Neural cell (in vitro differentiated cells): ENCODE measurements at regions not wholly inside any gene's neighbourhood (a gene's known extent, or its start where the extent isn't known, plus 50 kb on each side); places are given as distances from the start of the nearest gene placed in this dataset.
A peak's percentile ranks its signal among the peaks of the same experiment; 100 is the strongest.

Experiments
- H2AFZ ChIP-seq: fragments of 200-600, 300-800 bp; sonication (generic), shearing (Covaris generic); 2 replicates; pipeline ENCODE4 v1.6.0; 2014; ENCODE audit warnings: low read depth, mild to moderate bottlenecking, antibody characterized with exemption, low read length, moderate library complexity
- H3F3A ChIP-seq: fragments of 200-600 bp; shearing (Covaris generic); 2 replicates; pipeline ENCODE4 v1.6.1; 2016; ENCODE audit warnings: mild to moderate bottlenecking, moderate library complexity, mixed read lengths, antibody characterized with exemption, low read length; ENCODE audit not compliant: insufficient read depth, poor library complexity, severe bottlenecking
- H3K27ac ChIP-seq: fragments of 200-600, 300-800 bp; sonication (generic), shearing (Covaris generic); 2 replicates; pipeline ENCODE4 v1.5.1; 2014; ENCODE audit warnings: mild to moderate bottlenecking, low read length, moderate library complexity
- H3K27me3 ChIP-seq: fragments of 300-800, 200-600 bp; sonication (generic), shearing (Covaris generic); 2 replicates; pipeline ENCODE4 v1.6.0; 2014; ENCODE audit warnings: mild to moderate bottlenecking, low read depth, low read length, moderate library complexity; ENCODE audit not compliant: insufficient read depth
- H3K36me3 ChIP-seq: fragments of 300-800, 200-600 bp; sonication (generic), shearing (Covaris generic); 2 replicates; pipeline ENCODE4 v1.5.1; 2014; ENCODE audit warnings: mild to moderate bottlenecking, antibody characterized with exemption, low read length, moderate library complexity; ENCODE audit not compliant: insufficient read depth
- H3K4me2 ChIP-seq: fragments of 300-800, 200-600 bp; sonication (generic), shearing (Covaris generic); 2 replicates; pipeline ENCODE4 v1.6.0; 2014; ENCODE audit warnings: mild to moderate bottlenecking, low read length
- H3K4me3 ChIP-seq: fragments of 300-800, 200-600 bp; sonication (generic), shearing (Covaris generic); 2 replicates; pipeline ENCODE4 v1.5.1; 2014; ENCODE audit warnings: mild to moderate bottlenecking, low read length, moderate library complexity
- H3K79me2 ChIP-seq: fragments of 200-600 bp; shearing (Covaris generic); replicated peaks from 2 replicates; pipeline ENCODE4 v1.6.0; 2014; ENCODE audit warnings: mild to moderate bottlenecking, low read length, moderate library complexity; ENCODE audit not compliant: insufficient read depth
- H3K9ac ChIP-seq: fragments of 300-800, 200-600 bp; sonication (generic), shearing (Covaris generic); 2 replicates; pipeline ENCODE4 v1.6.1; 2016; ENCODE audit warnings: mild to moderate bottlenecking, low read length, mixed read lengths
- H3K9me2 ChIP-seq: fragments of 200-600 bp; shearing (Covaris generic); 2 replicates; pipeline ENCODE4 v1.6.1; 2016; ENCODE audit warnings: mild to moderate bottlenecking, low read length, mixed read lengths; ENCODE audit not compliant: insufficient read depth
- H3K9me3 ChIP-seq: fragments of 200-600, 300-800 bp; sonication (generic), shearing (Covaris generic); 2 replicates; pipeline ENCODE4 v1.6.1; 2016; ENCODE audit warnings: mild to moderate bottlenecking, mixed run types, low read length, moderate library complexity, mixed read lengths
- H4K20me1 ChIP-seq: fragments of 200-600 bp; shearing (Covaris generic); 2 replicates; pipeline ENCODE4 v1.6.1; 2016; ENCODE audit warnings: mild to moderate bottlenecking, mixed run types; ENCODE audit not compliant: insufficient read depth
- CTCF ChIP-seq: fragments of 450-650 bp; IDR thresholded peaks from 2 replicates; pipeline ENCODE4 v1.5.1; 2014; ENCODE audit warnings: antibody characterized with exemption, mild to moderate bottlenecking, moderate library complexity; ENCODE audit not compliant: poor library complexity, severe bottlenecking
- EP300 ChIP-seq: fragments of 450-650 bp; conservative IDR thresholded peaks from 2 replicates; pipeline ENCODE4 v1.6.1; 2014; ENCODE audit warnings: antibody characterized with exemption, mild to moderate bottlenecking, moderate library complexity; ENCODE audit not compliant: poor library complexity, severe bottlenecking
- EZH2 ChIP-seq: fragments of 200-600, 300-800 bp; shearing (Covaris generic), sonication (generic); IDR thresholded peaks from 2 replicates; pipeline ENCODE4 v1.6.1; 2014; ENCODE audit warnings: antibody characterized with exemption, low read length, borderline replicate concordance, mild to moderate bottlenecking; ENCODE audit not compliant: insufficient read depth, poor library complexity, severe bottlenecking
- MXI1 ChIP-seq: fragments of 450-650 bp; conservative IDR thresholded peaks from 2 replicates; pipeline ENCODE4 v1.6.1; 2014; ENCODE audit warnings: antibody characterized with exemption, mild to moderate bottlenecking; ENCODE audit not compliant: poor library complexity, severe bottlenecking
- POLR2AphosphoS5 ChIP-seq: IDR thresholded peaks from 2 replicates; pipeline ENCODE4 v1.6.1; 2012
- RAD21 ChIP-seq: fragments of 450-650 bp; conservative IDR thresholded peaks from 2 replicates; pipeline ENCODE4 v1.6.1; 2014; ENCODE audit warnings: antibody characterized with exemption, mild to moderate bottlenecking, moderate library complexity
- REST ChIP-seq: IDR thresholded peaks from 2 replicates; pipeline ENCODE4 v1.6.1; 2012; ENCODE audit warnings: borderline replicate concordance
- SMC3 ChIP-seq: fragments of 450-650 bp; conservative IDR thresholded peaks from 2 replicates; pipeline ENCODE4 v1.6.1; 2014; ENCODE audit warnings: antibody characterized with exemption, mild to moderate bottlenecking, moderate library complexity; ENCODE audit not compliant: poor library complexity
- TAF1 ChIP-seq: IDR thresholded peaks from 2 replicates; pipeline ENCODE4 v1.6.1; 2012; ENCODE audit warnings: low read depth

- Histone ChIP-seq H3K27ac (no peak overlapping the region), H3K9me2 (no peaks in the 10 kb centered on the region), H4K20me1 (no peaks in the 10 kb centered on the region), H2AFZ (no peak overlapping the region), H3K9ac (no peak overlapping the region), H3K27me3 (no peaks in the 10 kb centered on the region), H3K79me2 (no peaks in the 10 kb centered on the region), H3K36me3 (no peaks in the 10 kb centered on the region), H3K9me3 (no peaks in the 10 kb centered on the region), H3K4me2 (no peak overlapping the region), H3K4me3 (no peak overlapping the region), H3F3A (no peaks in the 10 kb centered on the region)
- TF ChIP-seq EP300 (peak; percentile 92), REST (no peak), MXI1 (no peak), TAF1 (no peak), SMC3 (no peak), EZH2 (no peak), RAD21 (no peak), CTCF (no peak), POLR2AphosphoS5 (peak; percentile 32)
Measured at GRCh38 chr4:43391069-43391468, 498.6 kb downstream of the GRXCR1 start.

- no peaks in the 10 kb centered on the region for H4K20me1 ChIP-seq
- no peak overlapping the region for H2AFZ ChIP-seq
- no peak overlapping the region for H3K4me3 ChIP-seq
- no peaks in the 10 kb centered on the region for H3K36me3 ChIP-seq
- no peaks in the 10 kb centered on the region for H3K9me2 ChIP-seq
- H3K79me2 ChIP-seq: no peaks in the 10 kb centered on the region
- TF ChIP-seq CTCF (no peak), EP300 (no peak), MXI1 (no peak), TAF1 (no peak), RAD21 (no peak), EZH2 (no peak), REST (no peak), SMC3 (no peak), POLR2AphosphoS5 (no peak)
- H3K27me3 ChIP-seq: no peaks in the 10 kb centered on the region
- no peak overlapping the region for H3K27ac ChIP-seq
- H3F3A ChIP-seq: no peaks in the 10 kb centered on the region
- H3K4me2 ChIP-seq: no peak overlapping the region
- H3K9ac ChIP-seq: no peak overlapping the region
- no peaks in the 10 kb centered on the region for H3K9me3 ChIP-seq
Measured at GRCh38 chr4:43394976-43395375, 502.5 kb downstream of the GRXCR1 start.
